GM19035 (cell line): ENCODE measurements at regions not wholly inside any gene's neighbourhood (a gene's known extent, or its start where the extent isn't known, plus 50 kb on each side); places are given as distances from the start of the nearest gene placed in this dataset.
A peak's percentile ranks its signal among the peaks of the same experiment; 100 is the strongest.
"Not testable (repeated sequence)": the region's sequence is repeated elsewhere in the genome, so short reads cannot be mapped to it uniquely, and the experiment has no call there.

Experiments
- ATAC-seq: cut with Tn5 transposase; IDR thresholded peaks from one replicate; pipeline ENCODE4 v1.9.1; 2021; ENCODE audit not compliant: unreplicated experiment

DNA sequence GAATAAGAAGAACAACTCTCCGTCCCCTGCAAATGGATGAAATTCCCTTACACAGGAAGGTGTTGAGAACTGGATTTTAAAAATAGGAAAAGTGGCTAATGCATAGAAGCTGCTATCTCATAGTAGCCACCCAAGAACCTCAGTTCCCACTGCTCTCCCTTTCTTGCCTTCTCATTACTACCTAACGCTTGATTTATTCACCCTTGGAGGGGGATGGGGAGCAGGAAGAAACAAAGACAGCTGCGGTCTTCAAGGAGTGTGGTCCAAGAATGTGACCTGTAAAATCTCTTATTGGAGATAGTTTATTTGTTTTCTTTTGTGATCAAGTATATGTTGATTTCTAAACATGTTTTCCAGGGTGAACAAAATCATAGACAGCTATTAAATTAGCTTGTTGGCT, 274.1 kb upstream of the CTNNB1 start:
- no peak for ATAC-seq

DNA sequence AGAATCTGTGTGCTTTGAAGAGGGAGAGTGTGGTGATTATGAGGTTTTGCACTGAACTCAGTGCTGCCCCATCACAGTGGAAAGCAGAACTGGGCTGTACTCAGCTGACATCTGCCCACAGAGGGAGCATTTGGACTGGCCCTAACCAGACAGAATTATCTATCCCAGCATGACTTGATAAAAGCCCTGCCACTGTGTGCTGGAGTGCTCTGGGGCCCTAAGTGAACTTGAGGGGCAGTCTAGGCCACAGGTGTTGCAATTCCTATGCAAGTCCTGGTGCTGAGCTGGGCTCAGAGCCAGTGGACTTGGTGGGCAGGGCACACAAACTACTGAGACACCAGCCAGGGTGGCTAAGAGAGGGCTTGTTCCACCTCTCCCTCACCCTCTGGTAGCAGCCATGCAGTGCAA, 269.2 kb upstream of the CTNNB1 start:
- ATAC-seq: no peak

- no peak for ATAC-seq
Measured at GRCh38 chr3:40930756-40931155, 268.5 kb upstream of the CTNNB1 start.

DNA sequence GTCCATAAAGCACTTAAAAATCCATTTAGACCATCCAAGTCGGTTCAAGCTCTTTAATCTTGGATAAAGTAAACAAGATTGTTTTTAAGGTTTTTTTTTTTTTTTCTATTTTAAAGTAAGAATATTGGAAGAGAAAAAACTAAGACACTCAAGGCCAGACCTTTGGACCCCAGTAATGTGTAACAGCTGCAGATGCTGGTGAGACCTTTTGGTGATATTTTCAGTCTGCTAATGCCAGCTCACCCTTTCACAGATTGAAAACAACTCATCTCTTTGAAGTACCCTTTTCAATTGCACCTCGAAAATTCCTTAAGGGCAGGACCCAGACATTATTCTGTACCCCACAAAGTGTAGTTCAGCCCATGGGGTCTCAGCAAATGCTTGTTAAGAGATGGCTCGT, 260.7 kb upstream of the CTNNB1 start:
- ATAC-seq: no peak

DNA sequence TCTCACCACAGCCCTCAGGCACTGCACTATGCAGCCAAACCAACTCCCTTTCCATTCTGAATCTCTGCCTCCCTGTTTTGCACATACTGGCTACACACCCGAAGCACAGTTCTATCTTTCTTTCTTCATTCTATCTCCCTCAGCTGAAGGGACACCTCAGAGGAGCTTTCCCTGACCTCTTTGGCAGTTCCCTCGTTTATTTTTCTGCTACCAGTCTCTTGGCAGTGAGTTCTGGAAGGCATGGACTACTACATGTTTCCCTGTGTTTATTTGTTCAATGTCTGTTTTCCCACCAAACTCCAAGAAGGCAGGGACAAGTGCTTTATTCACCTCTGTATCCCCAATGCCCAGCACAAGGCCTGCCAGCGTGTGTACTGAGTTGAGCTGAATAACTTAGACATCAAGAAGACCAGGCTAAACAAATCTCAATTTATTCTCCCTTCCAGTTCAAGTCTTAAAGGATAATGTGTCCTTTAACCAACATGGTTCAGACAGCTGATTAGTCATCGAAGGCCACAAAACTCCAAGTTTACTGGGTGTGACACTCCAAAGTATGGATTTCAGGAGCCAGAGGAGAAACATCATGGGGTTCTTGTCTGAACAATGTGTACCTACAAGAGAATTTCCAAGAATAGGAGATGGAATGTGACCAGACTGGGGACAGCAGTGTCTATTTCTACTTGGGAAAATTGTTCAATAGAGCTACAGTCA, 260.1 kb upstream of the CTNNB1 start:
- no peak for ATAC-seq

- ATAC-seq: no peak
Measured at GRCh38 chr3:40939741-40940130, 259.6 kb upstream of the CTNNB1 start.

DNA sequence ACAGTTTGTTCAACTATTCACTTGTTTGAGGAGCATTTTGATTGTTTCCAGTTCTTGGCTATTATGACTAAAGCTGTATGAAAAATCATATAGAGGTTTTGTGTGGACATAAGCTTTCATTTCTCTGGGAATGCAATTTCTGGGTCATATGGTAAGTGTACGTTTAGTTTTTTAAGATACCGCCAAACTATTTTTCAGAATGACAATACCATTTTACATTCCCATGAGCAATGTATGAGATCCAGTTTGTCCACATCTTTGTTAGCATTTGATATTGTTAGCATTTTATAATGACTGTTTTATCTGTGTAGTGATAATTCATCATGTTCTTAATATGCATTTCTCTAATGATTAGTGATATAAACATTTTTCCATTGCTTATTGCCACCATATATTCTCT, 258.7 kb upstream of the CTNNB1 start:
- no peak for ATAC-seq

DNA sequence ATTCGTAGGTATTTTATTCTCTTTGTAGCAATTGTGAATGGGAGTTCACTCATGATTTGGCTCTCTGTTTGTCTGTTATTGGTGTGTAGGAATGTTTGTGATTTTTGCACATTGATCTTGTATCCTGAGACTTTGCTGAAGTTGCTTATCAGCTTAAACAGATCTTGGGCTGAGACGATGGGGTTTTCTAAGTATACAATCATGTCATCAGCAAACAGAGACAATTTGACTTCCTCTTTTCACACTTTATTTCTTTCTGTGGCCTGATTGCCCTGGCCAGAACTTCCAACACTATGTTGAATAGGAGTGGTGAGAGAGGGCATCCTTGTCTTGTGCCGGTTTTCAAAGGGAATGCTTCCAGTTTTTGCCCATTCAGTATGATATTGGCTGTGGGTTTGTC, 252.3 kb upstream of the CTNNB1 start:
- not testable (repeated sequence) for ATAC-seq

- not testable (repeated sequence) for ATAC-seq
Measured at GRCh38 chr3:40949347-40949746, 250.0 kb upstream of the CTNNB1 start.

GRCh38 chr3:40951636-40952035, 247.7 kb upstream of the CTNNB1 start:
- no peak for ATAC-seq

DNA sequence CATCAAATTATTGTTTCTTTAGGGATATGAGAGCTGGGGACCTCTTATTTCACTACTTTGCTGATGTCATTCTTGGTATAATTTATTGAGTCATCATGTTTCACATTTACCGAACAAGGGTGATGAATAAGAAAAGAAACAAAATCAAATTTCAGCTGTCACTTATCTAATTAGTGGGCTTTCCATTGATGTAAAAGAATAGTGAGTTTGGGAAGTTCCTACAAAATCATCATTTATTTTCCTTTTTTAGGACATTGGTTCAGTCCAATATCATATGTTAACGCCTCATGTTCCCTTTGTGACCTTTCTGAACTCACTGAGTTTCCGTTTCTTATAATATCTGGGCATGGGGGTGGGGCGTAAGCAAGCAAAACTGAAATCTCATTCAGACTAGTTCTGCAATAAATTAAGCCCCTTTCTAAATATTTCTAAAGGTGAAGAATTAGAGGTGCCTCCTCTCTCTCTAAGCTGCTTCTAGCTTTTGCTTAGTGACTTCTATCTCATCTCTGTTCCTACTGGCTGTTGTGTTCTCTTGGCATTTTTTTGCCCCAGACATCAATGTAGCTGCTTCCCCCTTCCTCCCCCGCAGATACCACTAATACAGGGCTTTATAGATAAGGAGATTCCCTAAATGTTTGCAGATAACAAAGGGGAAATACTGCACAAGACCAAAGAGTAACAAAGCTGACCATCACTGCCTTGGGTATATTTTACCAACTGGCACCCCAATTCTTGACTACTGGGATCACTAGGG, 238.0 kb upstream of the CTNNB1 start:
- ATAC-seq: peak; percentile 58

- no peak for ATAC-seq
Measured at GRCh38 chr3:40962721-40963120, 236.6 kb upstream of the CTNNB1 start.

DNA sequence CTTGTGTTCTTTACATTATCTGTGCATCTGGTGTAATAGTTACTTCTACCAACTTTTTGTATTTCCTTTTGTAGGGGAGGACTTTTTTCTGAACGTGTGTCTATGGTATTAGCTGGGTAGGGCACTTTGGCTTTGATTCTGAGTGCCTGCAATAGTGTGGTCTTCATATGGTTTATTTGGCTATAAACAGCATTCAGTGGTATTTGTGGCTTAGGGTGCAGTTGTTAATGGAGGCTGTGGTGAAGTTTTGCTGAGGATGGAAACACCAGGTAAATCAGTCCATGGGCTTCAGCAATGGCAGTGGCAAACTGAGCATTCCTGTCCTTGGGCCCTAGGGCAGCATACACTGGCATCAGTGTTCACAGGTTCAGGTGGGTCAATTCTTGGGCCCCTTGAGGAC, 230.6 kb upstream of the CTNNB1 start:
- ATAC-seq: no peak

DNA sequence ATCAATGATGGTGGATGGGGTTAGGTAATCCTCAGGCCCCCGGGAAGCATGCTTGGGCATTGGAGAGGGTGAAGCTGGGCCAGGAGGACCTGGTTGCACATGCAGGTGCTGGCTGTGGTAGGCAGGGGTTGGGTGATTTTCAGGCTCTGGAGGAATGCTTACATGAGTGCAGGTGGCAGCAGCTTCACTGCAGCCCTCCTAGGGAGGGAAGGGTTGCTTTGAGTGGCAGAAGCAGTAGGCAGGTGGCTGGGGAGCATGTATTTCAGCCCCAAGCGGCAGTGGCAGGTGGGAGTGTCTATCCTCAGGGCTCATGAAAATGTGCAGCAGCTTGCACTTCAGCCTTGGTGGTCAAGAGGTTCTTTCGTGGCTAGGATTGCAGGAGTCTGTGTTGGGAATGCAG, 230.0 kb upstream of the CTNNB1 start:
- ATAC-seq: no peak

DNA sequence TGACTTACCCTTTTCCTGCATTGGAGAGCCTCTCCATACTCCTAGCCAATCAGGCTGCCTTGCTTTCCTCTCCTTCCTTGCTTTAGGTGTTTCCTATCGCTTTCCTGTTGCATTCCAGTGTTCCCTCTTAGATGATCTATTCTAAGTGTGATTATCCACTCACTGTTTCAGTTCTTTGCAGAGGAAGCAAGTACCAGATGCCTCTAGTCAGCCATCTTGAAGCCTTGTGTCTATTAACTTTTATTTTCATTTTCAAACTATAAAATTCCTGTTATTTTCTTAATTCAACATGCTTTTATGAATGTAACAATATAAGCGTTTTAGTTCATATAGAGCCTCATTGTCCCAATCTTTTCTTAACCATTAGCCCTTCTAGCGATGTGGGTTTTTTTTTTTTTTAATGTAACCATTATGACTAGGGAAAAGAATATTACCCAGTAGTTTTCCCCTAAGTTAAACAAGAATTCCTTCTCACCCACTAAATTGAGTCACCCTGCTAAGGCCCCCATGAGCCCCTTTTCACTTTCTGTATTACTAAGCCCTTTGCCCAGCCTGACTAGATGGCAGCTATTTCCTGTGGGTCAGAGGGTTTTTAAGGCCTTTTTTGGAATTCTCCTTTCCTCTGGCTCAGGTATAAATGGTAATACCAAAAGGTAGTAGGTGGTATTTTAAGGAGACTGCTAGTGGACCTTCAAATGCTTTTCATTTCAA, 229.4 kb upstream of the CTNNB1 start:
- no peak for ATAC-seq

DNA sequence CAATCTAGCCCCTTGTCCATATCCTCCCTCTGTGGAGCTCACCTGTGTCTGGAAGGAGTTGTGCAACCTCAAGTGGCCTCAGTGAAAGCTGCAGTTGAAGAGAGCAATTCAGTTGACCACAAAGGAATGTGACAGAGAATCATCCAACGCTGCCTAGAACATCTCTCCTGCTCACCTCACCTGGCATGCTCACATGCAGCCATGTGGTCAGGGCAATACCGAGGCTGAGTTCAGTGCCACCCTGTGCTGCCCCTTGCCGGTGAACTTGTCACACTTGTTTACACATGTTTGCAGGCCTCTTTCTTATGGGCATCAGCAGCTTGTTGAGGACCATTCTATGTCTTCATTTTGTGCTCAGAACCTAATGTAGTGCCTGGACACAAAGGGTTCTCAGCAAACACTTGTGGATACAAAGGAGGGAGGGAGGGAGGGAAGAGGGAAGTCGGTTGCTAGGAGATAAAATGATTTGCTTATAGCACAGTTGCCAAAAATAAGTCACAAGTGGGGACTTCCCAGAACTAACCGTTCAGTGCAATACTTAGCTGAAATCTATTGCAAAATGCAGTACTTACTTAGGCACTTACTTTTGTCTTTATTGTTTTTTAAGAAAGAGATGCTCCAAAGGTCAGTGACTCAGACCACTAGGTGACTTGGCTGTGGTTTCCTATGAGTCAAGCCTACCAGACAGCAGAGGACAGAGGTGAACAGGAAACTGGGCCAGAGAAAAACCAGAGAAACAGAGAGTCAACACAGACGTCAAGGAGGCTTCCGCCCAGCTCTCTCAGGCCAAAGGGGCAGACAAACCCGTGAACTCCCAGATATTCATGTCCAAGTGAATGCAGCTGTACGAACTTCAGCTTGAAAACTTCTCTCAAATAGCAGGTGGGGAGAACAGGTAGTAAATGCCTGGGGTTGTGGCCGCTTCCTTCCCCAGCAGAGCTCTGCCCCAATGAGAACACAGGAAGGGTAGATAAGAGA, 227.8 kb upstream of the CTNNB1 start:
- peak; percentile 99 for ATAC-seq

- ATAC-seq: no peak
Measured at GRCh38 chr3:40972350-40972749, 227.0 kb upstream of the CTNNB1 start.

- ATAC-seq: no peak
Measured at GRCh38 chr3:40973141-40973540, 226.2 kb upstream of the CTNNB1 start.

DNA sequence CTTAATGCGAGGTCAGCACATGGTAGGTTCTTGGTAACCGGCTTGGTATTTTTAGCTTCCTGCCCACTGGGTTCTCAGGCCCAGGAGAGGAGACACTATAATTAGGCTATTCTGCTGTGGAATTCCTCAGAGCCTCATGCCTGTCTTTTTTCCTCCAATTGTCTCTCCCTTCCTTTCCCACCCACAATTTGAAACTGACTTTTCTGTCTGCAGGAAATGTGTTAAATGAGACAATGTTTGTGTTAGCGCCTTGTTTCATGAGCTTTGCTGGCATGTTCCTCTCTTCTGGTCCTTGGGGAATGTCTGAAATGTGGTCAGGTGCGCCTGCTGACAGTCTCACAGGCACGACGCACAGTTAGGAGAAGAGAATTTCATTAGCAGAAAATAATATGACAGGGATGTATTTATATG, 223.6 kb upstream of the CTNNB1 start:
- no peak for ATAC-seq

DNA sequence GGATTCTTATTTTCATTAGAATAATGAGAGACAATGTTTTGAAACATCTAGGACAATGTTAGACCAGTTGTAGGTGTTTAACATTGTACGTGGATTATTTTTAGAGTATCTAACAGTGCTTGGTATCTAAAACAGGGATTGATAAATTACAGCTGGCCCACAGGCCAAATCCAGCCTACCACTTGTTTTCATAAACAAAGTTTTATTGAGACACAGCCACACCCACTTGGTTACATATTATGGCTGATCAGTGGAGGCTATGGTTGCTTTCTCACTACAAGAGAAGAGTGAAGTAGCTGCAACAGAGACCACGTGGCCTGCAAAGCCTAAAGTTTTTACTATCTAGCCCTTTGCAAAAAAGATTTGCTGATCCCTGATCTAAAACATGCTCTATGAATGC, 223.1 kb upstream of the CTNNB1 start:
- ATAC-seq: no peak

DNA sequence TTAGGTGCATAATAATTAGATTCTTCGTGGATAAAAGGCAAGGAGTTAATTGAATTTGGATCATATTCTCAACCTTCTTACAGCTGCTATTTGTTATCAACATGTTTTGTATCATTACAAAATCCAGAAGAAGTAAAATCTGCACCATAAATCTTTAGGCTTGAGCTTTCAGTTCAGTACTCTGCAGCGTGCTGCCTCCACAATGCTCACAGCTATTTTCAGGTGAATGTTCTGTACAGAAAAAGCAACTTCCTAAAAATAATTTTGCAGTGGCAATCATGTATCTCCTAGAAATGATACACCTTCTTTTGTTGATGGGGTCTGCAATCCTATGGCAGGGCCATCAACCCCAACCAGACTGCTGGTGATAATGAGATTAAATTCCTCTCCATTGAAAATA, 220.9 kb upstream of the CTNNB1 start:
- no peak for ATAC-seq
